ENCODE measurements at regions not wholly inside any gene's neighbourhood (a gene's known extent, or its start where the extent isn't known, plus 50 kb on each side); places are given as distances from the start of the nearest gene placed in this dataset.

- TF ChIP-seq CTCF (optimal IDR thresholded peaks at IDR 0.05 in 1 of 3, IDR thresholded peaks at IDR 0.05 in 1 of 3, conservative IDR thresholded peaks at IDR 0.05 in 1 of 3; ENCODE audit: extremely low read depth in 1 of 3, insufficient read depth in 2 of 3, low read length in 3 of 3), result no peak
- no peak for TF ChIP-seq EZH2 (IDR thresholded peaks at IDR 0.05; ENCODE audit: low read length)
Observed at GRCh38 chr2:234772733-234773060, 179.1 kb upstream of the SH3BP4 start.

Data from keratinocyte (primary cell).